H1 (cell line): ENCODE measurements at regions not wholly inside any gene's neighbourhood (a gene's known extent, or its start where the extent isn't known, plus 50 kb on each side); places are given as distances from the start of the nearest gene placed in this dataset.

ENCODE experiments used
- CTCF ChIA-PET: fragments of 300-600 bp; sonication (Branson Sonifier 250); formaldehyde crosslinking; loops from one replicate; lab custom pipeline; 2021; ENCODE audit not compliant: partially characterized antibody; lab: Charles Lee
- POLR2A ChIA-PET: fragments of 300-600 bp; sonication (Branson Sonifier 250); formaldehyde crosslinking; loops from one replicate; lab custom pipeline; 2021; ENCODE audit warnings: inconsistent platforms; ENCODE audit not compliant: partially characterized antibody; lab: Charles Lee
- DNase-seq, 2 experiments: peaks; one replicate each; pipeline versions ENCODE4 v3.0.0 to v3.0.0-alpha.2; 2010 to 2022; ENCODE audit warnings: low spot score in 2 of 2, low read depth in 1 of 2, mixed read lengths in 1 of 2
- FAIRE-seq: peaks from 2 replicates; lab custom pipeline; 2011; peaks lifted over from hg19 to GRCh38; lab: Jason Lieb, UNC
- H2AFZ ChIP-seq: 2 replicates; pipeline ENCODE4 v1.8.1; 2012; ENCODE audit warnings: low read length, inconsistent platforms
- H2AK5ac ChIP-seq: 2 replicates; pipeline ENCODE4 v1.6.1; 2013; ENCODE audit warnings: low read depth, low read length
- H2BK120ac ChIP-seq: replicated peaks from 2 replicates; pipeline ENCODE3; 2013; ENCODE audit warnings: low read depth, low read length, inconsistent platforms
- H2BK12ac ChIP-seq: 2 replicates; pipeline ENCODE4 v1.6.1; 2013; ENCODE audit warnings: low read depth, low read length
- H2BK15ac ChIP-seq: 2 replicates; pipeline ENCODE4 v1.6.1; 2013; ENCODE audit warnings: low read length
- H2BK20ac ChIP-seq: 2 replicates; pipeline ENCODE4 v1.6.1; 2013; ENCODE audit warnings: low read length
- H2BK5ac ChIP-seq: 2 replicates; pipeline ENCODE4 v1.6.1; 2013; ENCODE audit warnings: low read depth, low read length
- H3K14ac ChIP-seq: 2 replicates; pipeline ENCODE4 v1.6.1; 2013; ENCODE audit warnings: inconsistent platforms; ENCODE audit not compliant: insufficient read length
- H3K18ac ChIP-seq: 2 replicates; pipeline ENCODE4 v1.6.1; 2013; ENCODE audit warnings: low read length; ENCODE audit errors: extremely low read depth
- H3K23ac ChIP-seq: 2 replicates; pipeline ENCODE4 v1.6.1; 2013; ENCODE audit warnings: inconsistent platforms; ENCODE audit not compliant: insufficient read length
- H3K23me2 ChIP-seq: 2 replicates; pipeline ENCODE4 v1.6.1; 2013; ENCODE audit warnings: low read depth, low read length
- H3K27ac ChIP-seq: 2 replicates; pipeline ENCODE4 v1.6.1; 2011; ENCODE audit warnings: low read depth, low read length, inconsistent platforms
- H3K27me3 ChIP-seq, 4 experiments: replicated peaks in 1 of 4; 1 replicate in 1 of 4; 2 replicates in 3 of 4; pipeline versions ENCODE4 v1.6.1 to v1.8.1; 2011 to 2013; ENCODE audit warnings: low read length in 3 of 4, mild to moderate bottlenecking in 3 of 4, inconsistent platforms in 2 of 4, mixed read lengths in 2 of 4, moderate library complexity in 1 of 4; ENCODE audit not compliant: control insufficient read depth in 3 of 4, insufficient read depth in 3 of 4; ENCODE audit errors: extremely low read depth in 1 of 4
- H3K36me3 ChIP-seq, 4 experiments: 2 replicates each; pipeline versions ENCODE4 v1.6.1 to v1.8.1; 2011 to 2013; ENCODE audit warnings: mild to moderate bottlenecking in 4 of 4, low read length in 3 of 4, moderate library complexity in 2 of 4, control low read depth in 1 of 4, inconsistent platforms in 1 of 4; ENCODE audit not compliant: insufficient read depth in 4 of 4, control insufficient read depth in 2 of 4
- H3K4ac ChIP-seq: replicated peaks from 2 replicates; pipeline ENCODE3; 2013; ENCODE audit warnings: low read length, low read depth, mixed read lengths, inconsistent platforms; ENCODE audit not compliant: insufficient read length
- H3K4me1 ChIP-seq, 4 experiments: replicated peaks in 1 of 4; 1 replicate in 1 of 4; 2 replicates in 3 of 4; pipeline versions ENCODE4 v1.6.1 to v1.8.1; 2011 to 2013; ENCODE audit warnings: low read length in 3 of 4, inconsistent platforms in 2 of 4, mixed read lengths in 1 of 4; ENCODE audit not compliant: insufficient read depth in 4 of 4, control insufficient read depth in 3 of 4
- H3K4me2 ChIP-seq, 2 experiments: 2 replicates each; pipeline versions ENCODE4 v1.6.1 to v1.8.1; 2011 to 2013; ENCODE audit warnings: low read depth in 2 of 2, low read length in 2 of 2, control low read depth in 1 of 2, inconsistent platforms in 1 of 2, mild to moderate bottlenecking in 1 of 2; ENCODE audit not compliant: insufficient read depth in 1 of 2
- H3K4me3 ChIP-seq, 4 experiments: fragments of 200-600, 300-600 bp in 1 of 4; sonication (generic), shearing (Covaris generic), sonication (Bioruptor Twin) in 1 of 4; 2 replicates each; pipeline versions ENCODE4 v1.5.1 to v1.8.1; 2011 to 2016; ENCODE audit warnings: low read length in 4 of 4, low read depth in 3 of 4, control low read depth in 2 of 4, inconsistent platforms in 2 of 4, mild to moderate bottlenecking in 2 of 4, mixed read lengths in 1 of 4, moderate library complexity in 1 of 4; ENCODE audit not compliant: insufficient read depth in 2 of 4; ENCODE audit errors: extremely low read depth in 1 of 4
- H3K56ac ChIP-seq: replicated peaks from 2 replicates; pipeline ENCODE3; 2013; ENCODE audit warnings: low read depth, mild to moderate bottlenecking, mixed read lengths, low read length, inconsistent platforms; ENCODE audit not compliant: insufficient read length
- H3K79me1 ChIP-seq: 2 replicates; pipeline ENCODE4 v1.6.1; 2013; ENCODE audit warnings: low read depth, low read length, control low read depth
- H3K79me2 ChIP-seq, 2 experiments: 2 replicates each; pipeline versions ENCODE4 v1.6.1 to v1.8.1; 2012 to 2013; ENCODE audit warnings: low read length in 2 of 2, mild to moderate bottlenecking in 2 of 2, inconsistent platforms in 1 of 2; ENCODE audit not compliant: insufficient read depth in 2 of 2, control insufficient read depth in 1 of 2
- H3K9ac ChIP-seq, 4 experiments: replicated peaks in 1 of 4; 1 replicate in 1 of 4; 2 replicates in 3 of 4; pipeline versions ENCODE4 v1.6.1 to v1.8.1; 2011 to 2013; ENCODE audit warnings: low read depth in 3 of 4, low read length in 3 of 4, control low read depth in 2 of 4, mild to moderate bottlenecking in 2 of 4, moderate library complexity in 2 of 4, inconsistent platforms in 1 of 4; ENCODE audit errors: extremely low read depth in 1 of 4
- H3K9me3 ChIP-seq, 2 experiments: 2 replicates each; pipeline versions ENCODE4 v1.6.1 to v1.8.1; 2012 to 2013; ENCODE audit warnings: mild to moderate bottlenecking in 2 of 2, moderate library complexity in 2 of 2, control low read depth in 1 of 2, inconsistent platforms in 1 of 2, low read depth in 1 of 2, low read length in 1 of 2, mixed read lengths in 1 of 2; ENCODE audit not compliant: insufficient read depth in 2 of 2
- H4K20me1 ChIP-seq, 2 experiments: replicated peaks in 1 of 2; 2 replicates each; pipeline versions ENCODE3 to v1.8.1; 2011 to 2013; ENCODE audit warnings: inconsistent platforms in 2 of 2, low read length in 2 of 2, mild to moderate bottlenecking in 1 of 2; ENCODE audit not compliant: insufficient read depth in 2 of 2, control insufficient read depth in 1 of 2
- H4K5ac ChIP-seq: 2 replicates; pipeline ENCODE4 v1.6.1; 2013; ENCODE audit warnings: low read length, low read depth, mixed read lengths, inconsistent platforms; ENCODE audit not compliant: insufficient read length
- H4K8ac ChIP-seq: 2 replicates; pipeline ENCODE4 v1.8.0; 2013; ENCODE audit warnings: mild to moderate bottlenecking, moderate library complexity, low read length, inconsistent platforms; ENCODE audit not compliant: insufficient read depth; ENCODE audit errors: extremely low read depth
- H4K91ac ChIP-seq: replicated peaks from 2 replicates; pipeline ENCODE3; 2013; ENCODE audit warnings: low read length, mixed read lengths, inconsistent platforms; ENCODE audit not compliant: insufficient read length
- NANOG ChIP-seq: IDR thresholded peaks from 2 replicates; pipeline ENCODE4 v1.6.1; 2011; ENCODE audit warnings: low read length, low read depth, mild to moderate bottlenecking, inconsistent platforms; ENCODE audit not compliant: insufficient read depth, poor library complexity, severe bottlenecking
- POU5F1 ChIP-seq: IDR thresholded peaks from 2 replicates; pipeline ENCODE4 v1.6.1; 2011; ENCODE audit warnings: low read depth, mild to moderate bottlenecking, low read length, moderate library complexity
- RAD21 ChIP-seq, 2 experiments: IDR thresholded peaks in 1 of 2; conservative IDR thresholded peaks in 1 of 2; 2 replicates each; pipeline ENCODE4 v1.6.1; 2011; ENCODE audit warnings: low read depth in 2 of 2, low read length in 2 of 2, improper control_type of control experiment in 1 of 2, inconsistent platforms in 1 of 2, mild to moderate bottlenecking in 1 of 2, moderate library complexity in 1 of 2
- SIN3A ChIP-seq, 2 experiments: IDR thresholded peaks in 1 of 2; conservative IDR thresholded peaks in 1 of 2; 2 replicates each; pipeline ENCODE4 v1.6.1; 2011 to 2012; ENCODE audit warnings: low read length in 2 of 2, improper control_type of control experiment in 1 of 2, low read depth in 1 of 2, mild to moderate bottlenecking in 1 of 2
- SP4 ChIP-seq: IDR thresholded peaks from 2 replicates; pipeline ENCODE4 v1.6.1; 2012; ENCODE audit warnings: low read length, inconsistent platforms
- SRF ChIP-seq: IDR thresholded peaks from 2 replicates; pipeline ENCODE4 v1.6.1; 2011; ENCODE audit warnings: mild to moderate bottlenecking, low read depth, low read length, moderate library complexity
- ZNF274 ChIP-seq: IDR thresholded peaks from 2 replicates; pipeline ENCODE4 v1.7.0; 2012; ENCODE audit warnings: low read length, borderline replicate concordance; ENCODE audit errors: extremely low read depth
- WGBS, 2 experiments: shearing (Covaris generic) in 1 of 2; methylation state at CpG; one replicate each; pipeline versions ENCODE4 v1.1.6 to v1.1.7; 2013 to 2015; ENCODE audit warnings: low lambda C conversion rate in 2 of 2, mixed read lengths in 2 of 2, inconsistent platforms in 1 of 2, low coverage in 1 of 2, missing lambda C conversion rate in 1 of 2; ENCODE audit not compliant: insufficient replicate concordance in 2 of 2, insufficient coverage in 1 of 2, insufficient read length in 1 of 2; ENCODE audit errors: extremely low coverage in 1 of 2, missing lambda C conversion rate in 1 of 2; 5-methylcytosine and 5-hydroxymethylcytosine counted together
- TF ChIP-seq, protein P1 (sequence below), 3 experiments: IDR thresholded peaks; 1 replicate in 2 of 3; 2 replicates in 1 of 3; pipeline versions ENCODE4 v1.5.1 to v1.6.1; 2011; ENCODE audit warnings: low read length in 3 of 3, mild to moderate bottlenecking in 3 of 3, inconsistent platforms in 2 of 3, low read depth in 1 of 3, moderate library complexity in 1 of 3; ENCODE audit not compliant: insufficient read depth in 1 of 3; ENCODE audit errors: control extremely low read depth in 1 of 3

- no peak overlapping the region for H3K27ac ChIP-seq
- H2BK15ac ChIP-seq = no peak overlapping the region
- no peaks in the 10 kb centered on the region; the same call in 1 of the 2 replicates for H3K23me2 ChIP-seq
- H3K4me3 ChIP-seq = no peak overlapping the region
- CTCF ChIA-PET = interaction anchor here (0.6 to 1.2 kb wide), 6 partner anchors 11 to 367 kb away, joined by 3 to 6 read pairs (median 3); no protein-coding TSS in a partner anchor
- no peak overlapping the region for H4K8ac ChIP-seq
- no peak overlapping the region for H3K4ac ChIP-seq
- WGBS, 2 experiments = 88% methylated on average over 2 of the region's 2 CpGs; no CpG with 5 or more reads in 1 of the 2 experiments
- 0 out of 7 replicates have a peak, but pooled peaks cover 0 to 2% (median 0%) of the 10 kb centered on the region in 4 experiments for H3K4me1 ChIP-seq
- H2BK12ac ChIP-seq = no peak overlapping the region
- TF ChIP-seq NANOG = no peak
- no peak for TF ChIP-seq ZNF274
- TF ChIP-seq POU5F1 = no peak
- peak; percentile 56 to 59 for TF ChIP-seq RAD21 (IDR thresholded peaks at IDR 0.05 in 1 of 2, conservative IDR thresholded peaks at IDR 0.05 in 1 of 2; ENCODE audit: low read depth in 2 of 2, low read length in 2 of 2)
- TF ChIP-seq, protein P1, sequence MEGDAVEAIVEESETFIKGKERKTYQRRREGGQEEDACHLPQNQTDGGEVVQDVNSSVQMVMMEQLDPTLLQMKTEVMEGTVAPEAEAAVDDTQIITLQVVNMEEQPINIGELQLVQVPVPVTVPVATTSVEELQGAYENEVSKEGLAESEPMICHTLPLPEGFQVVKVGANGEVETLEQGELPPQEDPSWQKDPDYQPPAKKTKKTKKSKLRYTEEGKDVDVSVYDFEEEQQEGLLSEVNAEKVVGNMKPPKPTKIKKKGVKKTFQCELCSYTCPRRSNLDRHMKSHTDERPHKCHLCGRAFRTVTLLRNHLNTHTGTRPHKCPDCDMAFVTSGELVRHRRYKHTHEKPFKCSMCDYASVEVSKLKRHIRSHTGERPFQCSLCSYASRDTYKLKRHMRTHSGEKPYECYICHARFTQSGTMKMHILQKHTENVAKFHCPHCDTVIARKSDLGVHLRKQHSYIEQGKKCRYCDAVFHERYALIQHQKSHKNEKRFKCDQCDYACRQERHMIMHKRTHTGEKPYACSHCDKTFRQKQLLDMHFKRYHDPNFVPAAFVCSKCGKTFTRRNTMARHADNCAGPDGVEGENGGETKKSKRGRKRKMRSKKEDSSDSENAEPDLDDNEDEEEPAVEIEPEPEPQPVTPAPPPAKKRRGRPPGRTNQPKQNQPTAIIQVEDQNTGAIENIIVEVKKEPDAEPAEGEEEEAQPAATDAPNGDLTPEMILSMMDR (IDR thresholded peaks at IDR 0.05; ENCODE audit: control extremely low read depth in 1 of 3, insufficient read depth in 1 of 3, low read depth in 1 of 3, low read length in 3 of 3) = peak in 2 of 3 experiments; percentile 22 to 53; a peak in 2 of 4 replicates
- no peak for TF ChIP-seq SRF
- no peak for TF ChIP-seq SP4
- TF ChIP-seq SIN3A (conservative IDR thresholded peaks at IDR 0.05 in 1 of 2, IDR thresholded peaks at IDR 0.05 in 1 of 2; ENCODE audit: low read depth in 1 of 2, low read length in 2 of 2) = no peak
- no peak overlapping the region for H2BK120ac ChIP-seq
- H3K56ac ChIP-seq = no peak overlapping the region
- H3K18ac ChIP-seq = no peak overlapping the region
- no peak overlapping the region for H3K23ac ChIP-seq
- no peaks in the 10 kb centered on the region for H3K79me2 ChIP-seq
- H3K4me2 ChIP-seq = no peak overlapping the region
- DNase-seq (no peak), FAIRE-seq (peak; percentile 39)
- H4K91ac ChIP-seq = no peak overlapping the region
- POLR2A ChIA-PET = no interaction called here
- H2BK20ac ChIP-seq = no peak overlapping the region
- no peaks in the 10 kb centered on the region; a peak in 1 of 8 replicates for H3K36me3 ChIP-seq
- H2BK5ac ChIP-seq = no peak overlapping the region
- H2AK5ac ChIP-seq = no peak overlapping the region
- no peaks in the 10 kb centered on the region for H4K20me1 ChIP-seq
- no peak overlapping the region for H2AFZ ChIP-seq
- H3K14ac ChIP-seq = no peak overlapping the region
- no peaks in the 10 kb centered on the region for H3K9me3 ChIP-seq
- H3K27me3 ChIP-seq = no peaks in the 10 kb centered on the region
- H3K79me1 ChIP-seq = no peaks in the 10 kb centered on the region
- no peak overlapping the region for H4K5ac ChIP-seq
- H3K9ac ChIP-seq = no peak overlapping the region
Measured at GRCh38 chr3:7964899-7965298, 536.7 kb upstream of the LMCD1 start.
